ENCODE measurements at regions not wholly inside any gene's neighbourhood (a gene's known extent, or its start where the extent isn't known, plus 50 kb on each side); places are given as distances from the start of the nearest gene placed in this dataset.

GRCh38 chr12:92496790-92497189 is 206.0 kb upstream of the PLEKHG7 start:
- DNase-seq (ENCODE audit: low read depth), result no peak

- DNase-seq (ENCODE audit: low read depth), result no peak
Observed at GRCh38 chr12:92495108-92495507, 207.7 kb upstream of the PLEKHG7 start.

- no peak for DNase-seq (ENCODE audit: low read depth)
Observed at GRCh38 chr12:92493816-92494215, 209.0 kb upstream of the PLEKHG7 start.

- no peak for DNase-seq (ENCODE audit: low read depth)
Observed at GRCh38 chr12:92492995-92493394, 209.8 kb upstream of the PLEKHG7 start.

GRCh38 chr12:92492291-92492690 is 210.5 kb upstream of the PLEKHG7 start:
- DNase-seq (ENCODE audit: low read depth), result no peak

- no peak for DNase-seq (ENCODE audit: low read depth)
Observed at GRCh38 chr12:92489781-92490180, 213.0 kb upstream of the PLEKHG7 start.

GRCh38 chr12:92488735-92489134 is 214.1 kb upstream of the PLEKHG7 start:
- no peak for DNase-seq (ENCODE audit: low read depth)

GRCh38 chr12:92487138-92487485 is 215.7 kb upstream of the PLEKHG7 start:
- no peak for DNase-seq (ENCODE audit: low read depth)

GRCh38 chr12:92486443-92487137 is 216.2 kb upstream of the PLEKHG7 start:
- no peak for DNase-seq (ENCODE audit: low read depth)

GRCh38 chr12:92485351-92486348 is 217.1 kb upstream of the PLEKHG7 start:
- DNase-seq (ENCODE audit: low read depth), result no peak

- DNase-seq (ENCODE audit: low read depth), result no peak
Observed at GRCh38 chr12:92482599-92482998, 220.2 kb upstream of the PLEKHG7 start.

- DNase-seq (ENCODE audit: low read depth), result no peak
Observed at GRCh38 chr12:92481066-92481465, 221.7 kb upstream of the PLEKHG7 start.

- no peak for DNase-seq (ENCODE audit: low read depth)
Observed at GRCh38 chr12:92478692-92479091, 224.1 kb upstream of the PLEKHG7 start.

- DNase-seq (ENCODE audit: low read depth), result no peak
Observed at GRCh38 chr12:92476844-92477243, 225.9 kb upstream of the PLEKHG7 start.

GRCh38 chr12:92473564-92473963 is 229.2 kb upstream of the PLEKHG7 start:
- no peak for DNase-seq (ENCODE audit: low read depth)

GRCh38 chr12:92472201-92472600 is 230.6 kb upstream of the PLEKHG7 start:
- no peak for DNase-seq (ENCODE audit: low read depth)

- no peak for DNase-seq (ENCODE audit: low read depth)
Observed at GRCh38 chr12:92471551-92471950, 231.2 kb upstream of the PLEKHG7 start.

GRCh38 chr12:92470608-92471021 is 232.2 kb upstream of the PLEKHG7 start:
- DNase-seq (ENCODE audit: low read depth), result no peak

GRCh38 chr12:92469837-92470236 is 233.0 kb upstream of the PLEKHG7 start:
- no peak for DNase-seq (ENCODE audit: low read depth)

- no peak for DNase-seq (ENCODE audit: low read depth)
Observed at GRCh38 chr12:92468358-92469020, 234.3 kb upstream of the PLEKHG7 start.

- DNase-seq (ENCODE audit: low read depth), result no peak
Observed at GRCh38 chr12:92467886-92468285, 234.9 kb upstream of the PLEKHG7 start.

Data from forelimb muscle (tissue), 1 donor.